K562 (cell line): ENCODE measurements at regions not wholly inside any gene's neighbourhood (a gene's known extent, or its start where the extent isn't known, plus 50 kb on each side); places are given as distances from the start of the nearest gene placed in this dataset.

Source experiments
- ASH1L ChIP-seq: fragments of 450-650 bp; IDR thresholded peaks from 2 replicates; pipeline ENCODE4 v1.6.1; 2018; ENCODE audit warnings: borderline replicate concordance, mild to moderate bottlenecking, low read depth; ENCODE audit not compliant: partially characterized antibody
- GATA2 ChIP-seq: sonication (generic); formaldehyde crosslinking; IDR thresholded peaks from 2 replicates; pipeline ENCODE4 v1.4.0; 2020; ENCODE audit warnings: mild to moderate bottlenecking, missing genetic modification reagents
- HCFC1 ChIP-seq: IDR thresholded peaks from 2 replicates; pipeline ENCODE4 v1.6.1; 2012; ENCODE audit warnings: low read depth, low read length, improper control_type of control experiment
- HDAC8 ChIP-seq: fragments of 450-650 bp; IDR thresholded peaks from 2 replicates; pipeline ENCODE4 v1.6.1; 2016; ENCODE audit warnings: mild to moderate bottlenecking, missing genetic modification characterization, moderate library complexity, missing compliant biosample characterization
- HMG20A ChIP-seq: fragments of 450-650 bp; formaldehyde crosslinking; conservative IDR thresholded peaks from 2 replicates; pipeline ENCODE4 v1.4.0; 2020; ENCODE audit warnings: mild to moderate bottlenecking, mixed read lengths
- NCOA1 ChIP-seq: fragments of 450-650 bp; IDR thresholded peaks from 2 replicates; pipeline ENCODE4 v1.6.1; 2016; ENCODE audit warnings: low read depth
- PYGO2 ChIP-seq: fragments of 450-650 bp; IDR thresholded peaks from 2 replicates; pipeline ENCODE4 v1.6.1; 2016; ENCODE audit warnings: mild to moderate bottlenecking, missing genetic modification characterization, moderate library complexity, missing compliant biosample characterization
- RBBP5 ChIP-seq: fragments of 200-600 bp; sonication (generic); IDR thresholded peaks from 2 replicates; pipeline ENCODE4 v1.6.1; 2012; ENCODE audit warnings: borderline replicate concordance, mild to moderate bottlenecking, low read length, control low read depth, inconsistent platforms; ENCODE audit not compliant: insufficient read depth, poor library complexity, severe bottlenecking
- TCF7 ChIP-seq: sonication (generic); IDR thresholded peaks from 2 replicates; pipeline ENCODE4 v1.6.1; 2016; ENCODE audit warnings: antibody characterized with exemption, borderline replicate concordance
- TRIM28 ChIP-seq: fragments of 450-650 bp; IDR thresholded peaks from 2 replicates; pipeline ENCODE4 v1.6.1; 2017
- ZNF184 ChIP-seq: sonication (generic); formaldehyde crosslinking; IDR thresholded peaks from 2 replicates; pipeline ENCODE4 v1.5.0; 2020; ENCODE audit warnings: missing genetic modification reagents
- ZNF224 ChIP-seq: sonication (generic); formaldehyde crosslinking; IDR thresholded peaks from 2 replicates; pipeline ENCODE4 v1.8.0; 2022; ENCODE audit warnings: mild to moderate bottlenecking, missing genetic modification reagents
- ZNF699 ChIP-seq: fragments of 250-450 bp; sonication (Bioruptor Pico); IDR thresholded peaks from 2 replicates; pipeline ENCODE4 v1.8.0; 2021; ENCODE audit warnings: mild to moderate bottlenecking, moderate library complexity; ENCODE audit not compliant: insufficient replicate concordance
- ZSCAN32 ChIP-seq: fragments of 450-650 bp; formaldehyde crosslinking; IDR thresholded peaks from 2 replicates; pipeline ENCODE4 v1.4.0; 2020; ENCODE audit warnings: mild to moderate bottlenecking, moderate library complexity
- TF ChIP-seq, protein P1 (sequence below): sonication (generic); formaldehyde crosslinking; IDR thresholded peaks from 2 replicates; pipeline ENCODE4 v1.8.1; 2022; ENCODE audit warnings: missing genetic modification reagents
- TF ChIP-seq, protein P2 (sequence below), 2 experiments: fragments of 200-800 bp in 1 of 2; sonication (Bioruptor generic) in 1 of 2; sonication (generic) in 1 of 2; formaldehyde crosslinking in 1 of 2; IDR thresholded peaks in 1 of 2; conservative IDR thresholded peaks in 1 of 2; 2 replicates each; pipeline versions ENCODE4 v1.5.0 to v1.6.1; 2016 to 2020; ENCODE audit warnings: missing compliant biosample characterization in 1 of 2, missing genetic modification characterization in 1 of 2, missing genetic modification reagents in 1 of 2
- TF ChIP-seq, protein P3 (sequence below): fragments of 450-650 bp; formaldehyde crosslinking; IDR thresholded peaks from 2 replicates; pipeline ENCODE4 v1.4.0; 2022; ENCODE audit warnings: mild to moderate bottlenecking, moderate library complexity
- TF ChIP-seq, protein P4 (sequence below): fragments of 150-350 bp; conservative IDR thresholded peaks from 2 replicates; pipeline ENCODE4 v1.6.1; 2014; ENCODE audit warnings: low read length
- TF ChIP-seq, protein P5 (sequence below): fragments of 450-650 bp; IDR thresholded peaks from 2 replicates; pipeline ENCODE4 v1.6.1; 2016

DNA sequence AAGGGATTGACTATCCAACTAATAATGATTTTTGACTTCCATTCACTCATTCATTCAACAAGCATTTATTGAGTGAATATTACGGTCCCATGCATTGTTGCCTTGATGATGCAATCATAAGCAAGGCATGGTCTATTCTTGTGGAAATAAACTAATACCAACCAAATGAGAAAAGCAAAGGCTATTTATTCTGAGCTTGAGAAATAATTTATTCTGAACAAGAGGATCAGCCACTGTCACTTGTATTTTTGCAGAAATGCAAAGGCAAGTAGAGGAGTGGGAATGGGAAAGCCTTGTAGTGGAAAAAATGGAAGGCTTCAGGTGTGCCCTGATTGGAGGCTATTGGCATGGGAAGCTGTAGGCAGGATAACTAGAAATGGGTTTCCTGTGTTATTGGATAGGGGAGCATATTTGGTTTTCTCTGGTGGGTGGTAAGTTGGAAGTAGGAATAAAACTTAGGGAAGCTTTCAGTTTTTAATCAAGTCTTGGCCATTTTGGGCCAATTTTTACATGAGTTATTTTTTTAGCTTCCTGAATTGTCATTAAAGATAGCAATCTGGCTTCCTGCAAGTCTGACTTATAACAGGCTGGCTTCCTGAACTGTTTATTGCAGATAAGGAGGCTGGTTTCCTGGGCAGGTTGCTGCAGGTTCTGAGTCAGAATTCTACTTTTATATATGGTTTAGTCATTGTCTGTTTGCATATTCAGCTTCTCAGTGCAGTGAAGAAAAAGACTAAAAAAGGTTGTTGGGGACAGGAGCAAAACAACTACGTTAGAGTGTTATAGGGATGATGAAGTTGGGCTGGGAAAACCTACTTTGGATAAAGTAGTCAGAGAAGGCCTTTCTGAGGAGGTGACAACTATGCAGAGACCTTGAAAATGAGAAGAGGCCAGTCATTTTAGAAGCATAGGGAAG, 106.7 kb downstream of the APIP start (continued):
- TF ChIP-seq, protein P1, sequence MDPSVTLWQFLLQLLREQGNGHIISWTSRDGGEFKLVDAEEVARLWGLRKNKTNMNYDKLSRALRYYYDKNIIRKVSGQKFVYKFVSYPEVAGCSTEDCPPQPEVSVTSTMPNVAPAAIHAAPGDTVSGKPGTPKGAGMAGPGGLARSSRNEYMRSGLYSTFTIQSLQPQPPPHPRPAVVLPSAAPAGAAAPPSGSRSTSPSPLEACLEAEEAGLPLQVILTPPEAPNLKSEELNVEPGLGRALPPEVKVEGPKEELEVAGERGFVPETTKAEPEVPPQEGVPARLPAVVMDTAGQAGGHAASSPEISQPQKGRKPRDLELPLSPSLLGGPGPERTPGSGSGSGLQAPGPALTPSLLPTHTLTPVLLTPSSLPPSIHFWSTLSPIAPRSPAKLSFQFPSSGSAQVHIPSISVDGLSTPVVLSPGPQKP (CRISPR knock-in tag) = no peak
- TF ChIP-seq GATA2 (CRISPR knock-in tag) = peak; percentile 97
- no peak for TF ChIP-seq RBBP5
- no peak for TF ChIP-seq ZNF184 (CRISPR knock-in tag)
- no peak for TF ChIP-seq ZNF224 (CRISPR knock-in tag)
- peak; percentile 84; the same call in 1 of the 2 replicates for TF ChIP-seq NCOA1
- TF ChIP-seq, protein P2, sequence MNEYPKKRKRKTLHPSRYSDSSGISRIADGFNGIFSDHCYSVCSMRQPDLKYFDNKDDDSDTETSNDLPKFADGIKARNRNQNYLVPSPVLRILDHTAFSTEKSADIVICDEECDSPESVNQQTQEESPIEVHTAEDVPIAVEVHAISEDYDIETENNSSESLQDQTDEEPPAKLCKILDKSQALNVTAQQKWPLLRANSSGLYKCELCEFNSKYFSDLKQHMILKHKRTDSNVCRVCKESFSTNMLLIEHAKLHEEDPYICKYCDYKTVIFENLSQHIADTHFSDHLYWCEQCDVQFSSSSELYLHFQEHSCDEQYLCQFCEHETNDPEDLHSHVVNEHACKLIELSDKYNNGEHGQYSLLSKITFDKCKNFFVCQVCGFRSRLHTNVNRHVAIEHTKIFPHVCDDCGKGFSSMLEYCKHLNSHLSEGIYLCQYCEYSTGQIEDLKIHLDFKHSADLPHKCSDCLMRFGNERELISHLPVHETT (CRISPR knock-in tag; conservative IDR thresholded peaks at IDR 0.05 in 1 of 2, IDR thresholded peaks at IDR 0.05 in 1 of 2) = peak in 1 of 2 experiments; percentile 60; a peak in 1 of 4 replicates
- peak; percentile 88; the same call in 1 of the 2 replicates for TF ChIP-seq HDAC8
- no peak for TF ChIP-seq ZNF699 (CRISPR knock-in tag)
- TF ChIP-seq ASH1L = no peak
- peak; percentile 77; the same call in 1 of the 2 replicates for TF ChIP-seq ZSCAN32
- TF ChIP-seq TRIM28 = 0 out of 2 replicates have a peak, but pooled peaks have one; percentile 34
- TF ChIP-seq, protein P3, sequence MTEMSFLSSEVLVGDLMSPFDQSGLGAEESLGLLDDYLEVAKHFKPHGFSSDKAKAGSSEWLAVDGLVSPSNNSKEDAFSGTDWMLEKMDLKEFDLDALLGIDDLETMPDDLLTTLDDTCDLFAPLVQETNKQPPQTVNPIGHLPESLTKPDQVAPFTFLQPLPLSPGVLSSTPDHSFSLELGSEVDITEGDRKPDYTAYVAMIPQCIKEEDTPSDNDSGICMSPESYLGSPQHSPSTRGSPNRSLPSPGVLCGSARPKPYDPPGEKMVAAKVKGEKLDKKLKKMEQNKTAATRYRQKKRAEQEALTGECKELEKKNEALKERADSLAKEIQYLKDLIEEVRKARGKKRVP (CRISPR knock-in tag) = peak; percentile 74
- no peak for TF ChIP-seq HMG20A (CRISPR knock-in tag)
- no peak for TF ChIP-seq HCFC1
- TF ChIP-seq, protein P4, sequence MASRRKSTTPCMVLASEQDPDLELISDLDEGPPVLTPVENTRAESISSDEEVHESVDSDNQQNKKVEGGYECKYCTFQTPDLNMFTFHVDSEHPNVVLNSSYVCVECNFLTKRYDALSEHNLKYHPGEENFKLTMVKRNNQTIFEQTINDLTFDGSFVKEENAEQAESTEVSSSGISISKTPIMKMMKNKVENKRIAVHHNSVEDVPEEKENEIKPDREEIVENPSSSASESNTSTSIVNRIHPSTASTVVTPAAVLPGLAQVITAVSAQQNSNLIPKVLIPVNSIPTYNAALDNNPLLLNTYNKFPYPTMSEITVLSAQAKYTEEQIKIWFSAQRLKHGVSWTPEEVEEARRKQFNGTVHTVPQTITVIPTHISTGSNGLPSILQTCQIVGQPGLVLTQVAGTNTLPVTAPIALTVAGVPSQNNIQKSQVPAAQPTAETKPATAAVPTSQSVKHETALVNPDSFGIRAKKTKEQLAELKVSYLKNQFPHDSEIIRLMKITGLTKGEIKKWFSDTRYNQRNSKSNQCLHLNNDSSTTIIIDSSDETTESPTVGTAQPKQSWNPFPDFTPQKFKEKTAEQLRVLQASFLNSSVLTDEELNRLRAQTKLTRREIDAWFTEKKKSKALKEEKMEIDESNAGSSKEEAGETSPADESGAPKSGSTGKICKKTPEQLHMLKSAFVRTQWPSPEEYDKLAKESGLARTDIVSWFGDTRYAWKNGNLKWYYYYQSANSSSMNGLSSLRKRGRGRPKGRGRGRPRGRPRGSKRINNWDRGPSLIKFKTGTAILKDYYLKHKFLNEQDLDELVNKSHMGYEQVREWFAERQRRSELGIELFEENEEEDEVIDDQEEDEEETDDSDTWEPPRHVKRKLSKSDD = no peak
- TF ChIP-seq, protein P5, sequence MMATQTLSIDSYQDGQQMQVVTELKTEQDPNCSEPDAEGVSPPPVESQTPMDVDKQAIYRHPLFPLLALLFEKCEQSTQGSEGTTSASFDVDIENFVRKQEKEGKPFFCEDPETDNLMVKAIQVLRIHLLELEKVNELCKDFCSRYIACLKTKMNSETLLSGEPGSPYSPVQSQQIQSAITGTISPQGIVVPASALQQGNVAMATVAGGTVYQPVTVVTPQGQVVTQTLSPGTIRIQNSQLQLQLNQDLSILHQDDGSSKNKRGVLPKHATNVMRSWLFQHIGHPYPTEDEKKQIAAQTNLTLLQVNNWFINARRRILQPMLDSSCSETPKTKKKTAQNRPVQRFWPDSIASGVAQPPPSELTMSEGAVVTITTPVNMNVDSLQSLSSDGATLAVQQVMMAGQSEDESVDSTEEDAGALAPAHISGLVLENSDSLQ = 0 out of 2 replicates have a peak, but pooled peaks have one; percentile 9
- TF ChIP-seq TCF7 = no peak
- peak; percentile 64; the same call in 1 of the 2 replicates for TF ChIP-seq PYGO2 (tag)
